Retinal pigment epithelial cell (primary cell): ENCODE measurements at regions not wholly inside any gene's neighbourhood (a gene's known extent, or its start where the extent isn't known, plus 50 kb on each side); places are given as distances from the start of the nearest gene placed in this dataset.

Experiments
- DNase-seq: peaks from one replicate; pipeline ENCODE4 v3.0.0-alpha.2; 2010; ENCODE audit warnings: low read depth
- H3K4me3 ChIP-seq: 2 replicates; pipeline ENCODE4 v1.5.1; 2011; ENCODE audit warnings: mild to moderate bottlenecking, low read length, control low read depth, moderate library complexity
- CTCF ChIP-seq: conservative IDR thresholded peaks from 2 replicates; pipeline ENCODE4 v1.5.1; 2011; ENCODE audit warnings: low read depth, low read length, control low read depth, inconsistent platforms

- no peak overlapping the region for H3K4me3 ChIP-seq
- no peak for TF ChIP-seq CTCF
Measured at GRCh38 chr13:56706485-56706884, 434.2 kb upstream of the PRR20A start.

GRCh38 chr13:56713656-56714055 is 427.1 kb upstream of the PRR20A start:
- no peak for DNase-seq
- H3K4me3 ChIP-seq = no peak overlapping the region
- TF ChIP-seq CTCF = no peak

More at GRCh38 chr13:56706485-56706884, 434.2 kb upstream of the PRR20A start:
- no peak for DNase-seq

- no peak overlapping the region for H3K4me3 ChIP-seq
- no peak for DNase-seq
- no peak for TF ChIP-seq CTCF
Measured at GRCh38 chr13:56718791-56719190, 421.9 kb upstream of the PRR20A start.

GRCh38 chr13:56720841-56721240 is 419.9 kb upstream of the PRR20A start:
- DNase-seq = no peak
- no peak for TF ChIP-seq CTCF
- no peak overlapping the region for H3K4me3 ChIP-seq

GRCh38 chr13:56735537-56735942 is 405.2 kb upstream of the PRR20A start:
- H3K4me3 ChIP-seq = no peak overlapping the region
- no peak for DNase-seq
- TF ChIP-seq CTCF = no peak

- no peak overlapping the region for H3K4me3 ChIP-seq
- no peak for DNase-seq
- TF ChIP-seq CTCF = no peak
Measured at GRCh38 chr13:56736966-56737365, 403.8 kb upstream of the PRR20A start.

- no peak overlapping the region for H3K4me3 ChIP-seq
- TF ChIP-seq CTCF = no peak
- DNase-seq = peak; percentile 26
Measured at GRCh38 chr13:56752636-56753035, 388.1 kb upstream of the PRR20A start.
